ENCODE measurements at regions not wholly inside any gene's neighbourhood (a gene's known extent, or its start where the extent isn't known, plus 50 kb on each side); places are given as distances from the start of the nearest gene placed in this dataset.
"Not testable (repeated sequence)": the region's sequence is repeated elsewhere in the genome, so short reads cannot be mapped to it uniquely, and the experiment has no call there.

GRCh38 chr5:155624597-155625241 is 611.2 kb downstream of the KIF4B start:
- DNase-seq (ENCODE audit: low spot score) = no peak

GRCh38 chr5:155625315-155625714 is 611.8 kb downstream of the KIF4B start:
- no peak for DNase-seq (ENCODE audit: low spot score)

DNA sequence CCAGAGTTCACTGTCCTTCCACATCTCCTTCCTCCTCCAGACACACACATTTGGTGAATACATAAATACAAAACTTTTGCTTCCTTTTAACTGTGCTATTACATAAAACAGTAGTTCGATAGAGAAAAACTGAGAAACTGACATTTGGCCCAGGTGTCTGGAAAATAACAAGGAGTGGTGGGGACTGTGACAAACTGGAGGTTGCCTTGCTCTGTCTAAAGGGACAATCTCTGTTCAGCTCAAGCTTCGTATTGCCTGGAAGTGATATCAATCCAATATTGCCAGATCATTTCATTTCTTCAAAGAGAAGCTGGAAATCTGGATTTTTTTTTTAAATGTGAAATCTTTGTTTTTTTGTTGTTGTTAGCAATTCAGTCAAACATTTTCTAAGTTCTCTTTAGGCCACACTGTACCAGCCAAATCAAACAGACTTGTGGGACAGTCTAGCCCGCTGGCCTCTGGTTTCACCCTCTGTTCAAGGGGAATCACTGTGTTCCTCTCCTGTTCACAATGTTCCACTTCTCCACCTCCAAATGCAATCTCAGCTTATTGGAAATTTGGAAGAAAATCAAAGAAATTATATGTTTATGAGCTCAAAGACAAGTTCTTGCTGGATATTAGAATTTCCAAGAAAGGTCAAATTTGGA is 612.5 kb downstream of the KIF4B start:
- DNase-seq (ENCODE audit: low spot score) = no peak

DNA sequence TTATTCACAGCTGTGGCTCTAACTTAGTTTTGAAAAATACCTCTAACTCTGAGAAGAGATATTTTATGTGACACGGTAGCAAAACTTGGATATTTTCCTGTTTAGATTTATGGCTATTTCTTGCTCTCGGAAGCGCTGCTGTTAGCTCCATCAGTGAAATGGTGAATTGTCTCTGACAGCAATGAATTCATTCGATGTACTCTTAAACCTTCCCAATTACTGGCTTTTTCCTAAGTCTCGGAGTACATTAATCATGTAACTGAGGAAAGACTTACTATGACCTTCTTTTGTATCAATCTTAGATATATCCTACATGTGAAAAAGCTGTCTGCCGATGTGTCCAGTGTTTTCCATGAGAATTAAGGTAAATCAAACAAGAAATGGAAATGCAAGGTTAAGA is 613.0 kb downstream of the KIF4B start:
- no peak for DNase-seq (ENCODE audit: low spot score)

GRCh38 chr5:155628346-155628745 is 614.8 kb downstream of the KIF4B start:
- DNase-seq (ENCODE audit: low spot score) = no peak

DNA sequence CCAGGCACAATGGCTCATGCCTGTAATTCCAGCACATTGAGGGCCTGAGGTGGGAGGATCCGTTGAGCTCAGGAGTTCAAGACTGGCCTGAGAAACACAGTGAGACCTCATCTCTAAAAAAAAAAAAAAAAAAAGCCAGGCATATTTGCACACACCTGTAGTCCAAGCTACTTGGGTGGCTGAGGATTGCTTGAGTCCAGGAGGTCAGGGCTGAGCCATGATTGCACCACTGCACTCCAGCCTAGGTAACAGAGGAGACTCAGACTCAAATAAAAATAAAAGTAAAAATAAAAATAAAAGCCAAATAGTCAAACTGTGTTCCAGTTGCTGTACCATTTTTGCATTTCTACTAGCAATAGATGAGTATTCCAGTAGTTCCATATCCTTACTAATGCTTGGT is 616.0 kb downstream of the KIF4B start:
- DNase-seq (ENCODE audit: low spot score) = no peak

DNA sequence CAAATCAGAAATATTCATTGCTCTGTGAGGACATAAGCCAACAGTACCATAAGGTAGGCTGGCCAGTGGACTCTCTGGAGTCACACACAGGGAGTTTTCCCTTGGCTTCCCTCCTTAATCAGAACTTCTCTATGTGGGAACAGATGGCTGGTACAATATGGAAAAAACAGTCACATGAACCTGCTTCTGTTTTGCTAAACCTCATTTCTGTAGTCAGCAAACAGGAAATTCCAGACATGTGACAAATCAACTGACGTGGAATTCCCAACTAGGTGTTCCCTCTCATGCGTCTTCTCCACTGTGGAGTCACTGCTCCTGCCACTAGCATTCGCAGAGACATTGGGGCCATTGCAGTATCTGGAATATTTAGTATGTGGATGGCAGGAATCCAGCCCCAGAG is 617.6 kb downstream of the KIF4B start:
- no peak for DNase-seq (ENCODE audit: low spot score)

- no peak for DNase-seq (ENCODE audit: low spot score)
Observed at GRCh38 chr5:155633338-155633957, 619.9 kb downstream of the KIF4B start.

GRCh38 chr5:155649666-155650065 is 636.1 kb downstream of the KIF4B start:
- DNase-seq (ENCODE audit: low spot score) = no peak

DNA sequence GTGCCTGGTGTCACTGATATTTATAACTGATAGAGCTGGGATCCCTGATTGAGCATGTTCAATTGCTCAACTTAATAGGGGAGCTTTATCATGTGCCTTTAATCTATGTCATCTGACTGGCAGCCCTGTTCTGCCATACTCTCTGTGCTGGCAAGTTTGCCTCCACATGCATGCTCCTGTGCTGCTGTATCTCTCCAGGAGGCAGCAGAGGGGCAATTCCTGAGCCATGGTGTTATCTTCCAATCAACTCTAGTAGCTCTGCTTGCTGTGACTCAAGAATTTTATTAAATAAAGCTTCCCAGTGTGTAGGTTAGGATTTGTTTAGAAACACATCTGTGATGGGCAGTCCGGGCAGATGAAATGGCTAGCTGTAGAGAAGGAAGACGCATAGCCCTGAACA is 642.0 kb downstream of the KIF4B start:
- DNase-seq (ENCODE audit: low spot score) = no peak

DNA sequence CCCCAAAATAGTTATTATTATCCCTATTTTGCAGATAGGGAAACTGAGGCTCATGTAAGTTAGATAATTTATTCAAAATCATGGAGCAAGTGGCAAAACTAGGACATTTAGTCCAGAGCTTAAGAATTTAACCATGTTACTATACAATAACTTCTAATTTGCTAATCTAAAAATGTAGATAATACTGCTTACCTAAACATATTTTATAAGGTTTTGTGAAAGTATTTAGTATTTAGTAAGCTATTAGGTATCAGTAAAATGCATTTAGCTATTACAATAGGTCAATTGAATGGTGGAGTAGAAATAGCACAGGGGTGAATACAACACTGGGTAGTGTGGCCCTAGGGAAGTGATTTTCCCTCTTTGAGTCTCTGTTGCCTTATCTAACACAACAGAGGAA is 648.3 kb downstream of the KIF4B start:
- no peak for DNase-seq (ENCODE audit: low spot score)

DNA sequence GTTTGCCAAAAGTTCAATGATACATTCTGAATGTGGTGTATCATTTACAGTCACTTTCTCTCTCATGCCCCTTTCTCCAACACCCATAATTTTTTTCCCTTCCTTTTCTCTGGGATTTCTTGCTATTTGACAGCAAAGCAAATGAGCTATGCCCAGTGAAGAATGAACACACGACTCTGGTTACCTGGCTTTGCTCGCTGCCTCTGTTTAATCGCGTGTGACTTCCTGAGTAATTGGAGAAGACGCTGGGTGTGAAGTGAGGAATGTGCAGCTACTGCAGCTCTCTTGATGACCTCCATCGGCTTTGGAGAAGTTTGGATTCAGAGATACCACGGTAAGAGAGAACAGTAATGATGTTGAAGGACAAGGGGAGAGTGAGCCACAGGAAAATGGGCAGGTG is 651.8 kb downstream of the KIF4B start:
- no peak for DNase-seq (ENCODE audit: low spot score)

GRCh38 chr5:155672001-155672400 is 655.0 kb upstream of the SGCD start:
- not testable (repeated sequence) for DNase-seq (ENCODE audit: low spot score)

GRCh38 chr5:155676967-155677366 is 650.0 kb upstream of the SGCD start:
- DNase-seq (ENCODE audit: low spot score) = no peak

DNA sequence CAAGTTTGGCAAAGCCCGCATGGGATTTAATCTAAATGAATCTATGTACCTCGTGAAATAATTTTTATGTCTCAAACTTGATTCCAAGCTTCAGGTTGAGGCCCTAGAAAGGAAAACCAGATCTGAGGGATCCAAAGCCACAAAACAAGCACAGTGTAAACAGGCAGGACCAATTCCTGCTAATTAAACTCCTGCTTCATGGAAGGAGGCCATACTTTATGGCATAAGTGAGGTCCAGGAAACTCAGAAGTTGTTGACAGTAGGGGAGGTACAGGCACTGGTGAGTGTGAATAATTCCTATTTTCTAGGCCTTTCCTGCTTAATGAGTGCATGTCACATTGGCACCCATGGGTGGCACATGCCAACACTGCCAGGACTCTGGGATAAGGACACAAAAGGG is 648.6 kb upstream of the SGCD start:
- DNase-seq (ENCODE audit: low spot score) = no peak

DNA sequence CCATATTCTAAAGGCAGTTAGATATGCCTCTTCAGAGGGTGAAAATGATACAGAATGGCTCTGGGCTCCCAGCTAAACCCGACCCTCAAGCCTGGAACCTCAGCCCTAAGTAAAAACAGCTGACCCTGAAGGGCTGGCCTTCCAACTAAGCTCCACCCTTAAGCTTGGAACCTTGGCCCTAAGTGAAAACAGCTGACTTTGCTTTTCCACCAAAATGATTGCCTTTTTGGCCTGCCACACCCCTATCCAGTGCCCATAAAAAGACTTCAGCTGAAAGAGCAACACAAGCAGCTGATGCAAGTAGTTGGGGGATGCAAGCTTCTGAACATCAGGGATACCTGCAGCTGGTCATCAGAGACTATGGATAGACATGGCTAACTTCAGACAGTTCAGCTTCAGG is 647.4 kb upstream of the SGCD start:
- DNase-seq (ENCODE audit: low spot score) = no peak

- no peak for DNase-seq (ENCODE audit: low spot score)
Observed at GRCh38 chr5:155684417-155684816, 642.5 kb upstream of the SGCD start.

DNA sequence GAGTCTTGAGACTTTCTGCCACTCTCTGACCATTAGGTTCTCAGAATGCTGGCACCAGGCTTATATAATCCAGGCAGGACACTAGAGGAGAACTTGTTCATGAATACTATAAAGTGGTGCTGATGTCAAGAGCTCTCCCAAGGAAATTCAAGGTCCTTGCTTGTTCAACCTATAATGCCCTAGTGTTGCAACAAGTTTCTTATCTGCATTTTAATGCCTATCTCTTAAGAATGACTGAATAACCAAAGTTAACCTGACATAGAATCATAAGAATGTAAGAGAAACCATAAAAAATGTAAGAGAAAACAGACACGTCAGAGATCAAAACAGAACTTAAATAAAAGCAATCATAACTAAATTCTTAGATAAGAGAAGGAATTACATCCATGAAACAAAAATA is 640.8 kb upstream of the SGCD start:
- DNase-seq (ENCODE audit: low spot score) = no peak

DNA sequence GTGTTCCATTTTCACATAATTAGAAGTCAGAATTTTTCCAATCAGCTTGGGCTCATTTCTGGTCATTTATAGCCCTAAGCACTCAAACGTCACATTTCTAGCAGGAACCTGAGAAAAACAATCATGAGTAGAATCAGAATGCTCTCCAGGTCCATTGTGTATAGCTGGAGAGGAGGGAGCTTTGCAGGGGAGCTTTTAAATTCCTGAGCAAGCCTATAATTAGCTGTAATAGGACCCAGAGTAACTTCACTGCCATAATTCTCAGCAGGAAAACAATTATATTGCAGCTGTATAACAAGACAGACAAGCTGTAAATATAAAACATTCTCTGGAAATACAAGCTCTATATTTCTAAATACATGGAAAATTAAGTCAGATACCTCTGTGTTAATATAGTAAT is 637.6 kb upstream of the SGCD start:
- no peak for DNase-seq (ENCODE audit: low spot score)

DNA sequence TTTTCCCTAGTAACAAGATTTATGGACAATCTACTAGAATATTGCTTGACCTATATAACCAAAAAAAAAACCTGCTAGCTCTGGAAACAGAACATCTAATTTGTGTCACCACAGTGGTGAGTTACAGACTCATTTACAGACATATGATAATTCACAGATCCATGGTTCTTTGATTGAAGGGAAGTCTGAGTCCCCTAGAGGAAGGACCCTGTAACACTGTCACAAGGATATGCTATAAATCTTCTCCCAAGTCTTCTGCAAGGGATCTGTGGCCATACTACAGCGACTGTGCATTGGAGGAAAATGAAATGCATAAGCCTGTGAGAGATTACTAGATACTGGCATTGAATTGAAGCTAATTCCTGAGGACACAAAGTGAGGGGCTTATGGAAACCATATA is 630.6 kb upstream of the SGCD start:
- no peak for DNase-seq (ENCODE audit: low spot score)

DNA sequence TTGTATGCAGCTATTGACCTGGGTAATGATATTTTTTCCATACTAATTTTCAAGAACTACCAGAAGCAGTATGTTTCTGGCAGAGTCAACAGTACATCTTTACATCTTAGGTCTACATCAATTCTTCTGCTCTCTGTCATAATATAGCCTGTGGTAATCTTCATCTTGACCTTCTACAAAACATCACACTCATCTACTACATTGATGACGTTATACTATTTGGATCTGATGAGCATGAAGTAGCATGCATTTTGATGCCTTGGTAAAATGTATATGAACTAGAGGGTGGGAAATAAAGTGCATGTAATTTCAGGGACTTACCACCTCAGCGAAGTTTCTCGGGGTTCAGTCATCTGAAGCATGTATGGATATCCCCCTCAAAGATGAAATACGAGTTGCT is 629.7 kb upstream of the SGCD start:
- no peak for DNase-seq (ENCODE audit: low spot score)

GRCh38 chr5:155699385-155699784 is 627.6 kb upstream of the SGCD start:
- no peak for DNase-seq (ENCODE audit: low spot score)

DNA sequence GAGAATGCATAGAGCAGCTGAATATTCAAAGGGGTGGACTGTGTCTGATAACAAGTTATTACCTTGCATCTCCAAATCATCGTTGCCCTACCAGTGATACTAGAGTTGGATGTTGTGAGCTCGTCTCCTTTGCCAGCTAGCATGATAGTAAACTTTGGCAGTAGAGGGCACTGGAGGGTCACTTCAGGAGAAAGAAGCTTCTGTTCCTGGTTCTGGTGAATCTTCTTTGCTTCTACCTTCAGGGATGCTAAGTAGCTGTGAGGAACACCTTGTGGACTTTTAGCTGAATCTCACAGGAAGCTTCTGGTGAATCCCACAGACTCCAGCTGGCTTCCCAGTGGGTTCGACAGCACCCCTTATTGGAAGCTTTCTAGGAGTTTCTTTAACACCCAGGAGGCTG is 626.6 kb upstream of the SGCD start:
- DNase-seq (ENCODE audit: low spot score) = no peak

DNA sequence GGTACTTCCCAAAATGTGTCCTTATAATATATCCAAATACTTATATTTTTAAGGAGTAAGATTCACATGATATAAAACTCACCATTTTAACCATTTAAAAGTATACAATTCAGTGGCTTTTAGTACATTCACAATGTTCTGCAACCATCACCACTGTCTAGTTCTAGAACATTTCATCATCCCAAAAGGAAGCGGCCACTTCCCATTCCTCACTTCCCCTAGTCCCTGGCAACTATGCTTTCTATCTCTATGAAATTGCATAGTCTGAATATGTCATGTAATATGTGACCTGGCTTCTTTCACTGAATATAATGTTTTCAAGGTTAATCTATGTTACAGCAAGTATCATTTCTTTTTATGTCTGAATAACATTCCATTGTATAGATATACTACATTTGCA is 615.1 kb upstream of the SGCD start:
- no peak for DNase-seq (ENCODE audit: low spot score)
